PC-3 (cell line): ENCODE measurements at regions not wholly inside any gene's neighbourhood (a gene's known extent, or its start where the extent isn't known, plus 50 kb on each side); places are given as distances from the start of the nearest gene placed in this dataset.

Experiments
- ATAC-seq: fragments of 200-7000 bp; cut with Tn5 transposase; 2 replicates; pipeline ENCODE4 v1.9.1; 2020; ENCODE audit warnings: mild to moderate bottlenecking, moderate library complexity
- BruUV-seq: library from RNA; stranded (reverse); fragments of 400-500 nt; replicated peaks from 2 replicates; lab custom pipeline; 2021; lab: Mats Ljungman, UMichigan
- CTCF ChIA-PET: fragments of 300-600 bp; sonication (Branson Sonifier 250); formaldehyde crosslinking; loops from one replicate; lab custom pipeline; 2022; ENCODE audit warnings: antibody characterized with exemption; lab: Charles Lee
- POLR2A ChIA-PET: fragments of 300-600 bp; sonication (Branson Sonifier 250); formaldehyde crosslinking; loops from one replicate; lab custom pipeline; 2022; ENCODE audit warnings: antibody characterized with exemption; ENCODE audit not compliant: unreplicated experiment; lab: Charles Lee
- DNase-seq: peaks from one replicate; pipeline ENCODE4 v3.0.0-alpha.2; 2015
- H2AFZ ChIP-seq: fragments of 300-600 bp; sonication (generic); 2 replicates; pipeline ENCODE4 v1.6.0; 2016; ENCODE audit warnings: antibody characterized with exemption, low read length
- H3F3A ChIP-seq: fragments of 300-600 bp; sonication (generic); one replicate; pipeline ENCODE4 v1.6.0; 2017; ENCODE audit warnings: antibody characterized with exemption, low read length, control low read depth, mild to moderate bottlenecking; ENCODE audit not compliant: unreplicated experiment
- H3K27ac ChIP-seq: fragments of 300-600 bp; sonication (generic); 2 replicates; pipeline ENCODE4 v1.5.1; 2016; ENCODE audit warnings: mild to moderate bottlenecking, low read length
- H3K27me3 ChIP-seq: fragments of 300-600 bp; sonication (generic); 2 replicates; pipeline ENCODE4 v1.6.1; 2016; ENCODE audit warnings: low read length, mixed read lengths
- H3K36me3 ChIP-seq: fragments of 300-600 bp; sonication (generic); 2 replicates; pipeline ENCODE4 v1.6.1; 2016; ENCODE audit warnings: low read depth, mixed run types, low read length, mixed read lengths
- H3K4me1 ChIP-seq: fragments of 300-600 bp; sonication (generic); 2 replicates; pipeline ENCODE4 v1.5.1; 2016; ENCODE audit warnings: low read length; ENCODE audit not compliant: insufficient read depth
- H3K4me2 ChIP-seq: fragments of 300-600 bp; sonication (generic); 2 replicates; pipeline ENCODE4 v1.6.0; 2016; ENCODE audit warnings: low read length
- H3K4me3 ChIP-seq: fragments of 300-600 bp; sonication (generic); 2 replicates; pipeline ENCODE4 v1.5.1; 2016; ENCODE audit warnings: mild to moderate bottlenecking, low read length, mixed read lengths
- H3K79me2 ChIP-seq: fragments of 300-600 bp; sonication (generic); 2 replicates; pipeline ENCODE4 v1.6.1; 2017; ENCODE audit warnings: low read length, mixed read lengths
- H3K9ac ChIP-seq: fragments of 300-600 bp; sonication (generic); 2 replicates; pipeline ENCODE4 v1.6.0; 2016; ENCODE audit warnings: mild to moderate bottlenecking, low read length
- H3K9me2 ChIP-seq: fragments of 300-600 bp; sonication (generic); replicated peaks from 2 replicates; pipeline ENCODE4 v1.6.1; 2016; ENCODE audit warnings: mixed run types, low read length, mixed read lengths
- H3K9me3 ChIP-seq: fragments of 300-600 bp; sonication (generic); 2 replicates; pipeline ENCODE4 v1.6.1; 2016; ENCODE audit warnings: low read length, mixed read lengths
- H4K20me1 ChIP-seq: fragments of 300-600 bp; sonication (generic); 2 replicates; pipeline ENCODE4 v1.6.1; 2016; ENCODE audit warnings: low read length, mixed read lengths
- CTCF ChIP-seq: fragments of 300-600 bp; sonication (generic); conservative IDR thresholded peaks from 2 replicates; pipeline ENCODE4 v1.5.1; 2017; ENCODE audit warnings: antibody characterized with exemption, low read depth, mild to moderate bottlenecking, low read length
- EZH2 ChIP-seq: fragments of 300-600 bp; sonication (generic); IDR thresholded peaks from one replicate; pipeline ENCODE4 v1.6.1; 2017; ENCODE audit warnings: antibody characterized with exemption, mild to moderate bottlenecking, low read length; ENCODE audit not compliant: unreplicated experiment
- EZH2phosphoT487 ChIP-seq: fragments of 300-600 bp; sonication (generic); IDR thresholded peaks from 2 replicates; pipeline ENCODE4 v1.6.1; 2018; ENCODE audit warnings: mild to moderate bottlenecking, antibody characterized with exemption, low read length, borderline replicate concordance
- intact Hi-C: fragments of 100-400 bp; cut with micrococcal nuclease; formaldehyde crosslinking; loops from 2 replicates; pipeline ENCODE4 v1.9.0; 2023

GRCh38 chr5:34533582-34534522, 122.3 kb upstream of the RAI14 start:
- Histone ChIP-seq H4K20me1 (no peaks in the 10 kb centered on the region), H3F3A (no peaks in the 10 kb centered on the region), H3K79me2 (no peaks in the 10 kb centered on the region), H3K9ac (no peak overlapping the region), H3K4me3 (no peak overlapping the region), H3K4me2 (0 out of 2 replicates have a peak overlapping the region, but pooled peaks have one; percentile 3), H3K27me3 (no peaks in the 10 kb centered on the region), H3K9me3 (no peaks in the 10 kb centered on the region), H3K36me3 (no peaks in the 10 kb centered on the region), H3K27ac (peak overlapping the region; percentile 91), H3K4me1 (peaks cover 40% of the 10 kb centered on the region), H3K9me2 (0 out of 2 replicates have a peak, but pooled peaks cover 3% of the 10 kb centered on the region), H2AFZ (no peak overlapping the region)
- ATAC-seq (no peak), DNase-seq (peak; percentile 43)
- TF ChIP-seq EZH2 (no peak), CTCF (no peak), EZH2phosphoT487 (no peak)
- intact Hi-C loops: no loop called here
- no TSS peak for BruUV-seq
- ChIA-PET POLR2A (no interaction called here), CTCF (no interaction called here)

- H4K20me1 ChIP-seq: no peaks in the 10 kb centered on the region
- H3K4me1 ChIP-seq: peaks cover 40% of the 10 kb centered on the region
- peak overlapping the region; percentile 65; the same call in 1 of the 2 replicates for H3K9ac ChIP-seq
- H3K27me3 ChIP-seq: no peaks in the 10 kb centered on the region
- H3K4me2 ChIP-seq: 0 out of 2 replicates have a peak overlapping the region, but pooled peaks have one; percentile 3
- H3K9me3 ChIP-seq: no peaks in the 10 kb centered on the region
- BruUV-seq: no TSS peak
- POLR2A ChIA-PET: no interaction called here
- intact Hi-C loops: loop anchor here (5.0 kb wide), 1 partner anchor 123 kb away; the partner anchor contains the start of gene RAI14
- ATAC-seq (no peak), DNase-seq (peak; percentile 69)
- CTCF ChIA-PET: no interaction called here
- no peak for TF ChIP-seq EZH2
- TF ChIP-seq EZH2phosphoT487: no peak
- no peak for TF ChIP-seq CTCF
- no peaks in the 10 kb centered on the region for H3K79me2 ChIP-seq
- H3K4me3 ChIP-seq: no peak overlapping the region
- H3F3A ChIP-seq: no peaks in the 10 kb centered on the region
- H3K9me2 ChIP-seq: 0 out of 2 replicates have a peak, but pooled peaks cover 3% of the 10 kb centered on the region
- H2AFZ ChIP-seq: no peak overlapping the region
- H3K36me3 ChIP-seq: no peaks in the 10 kb centered on the region
- peak overlapping the region; percentile 91 for H3K27ac ChIP-seq
Observed at GRCh38 chr5:34534523-34535103, 121.5 kb upstream of the RAI14 start.
